HepG2 (cell line): ENCODE measurements at regions not wholly inside any gene's neighbourhood (a gene's known extent, or its start where the extent isn't known, plus 50 kb on each side); places are given as distances from the start of the nearest gene placed in this dataset.

Experiments
- ATAC-seq: fragments of 200-7000 bp; cut with Tn5 transposase; 3 replicates; pipeline ENCODE4 v1.9.1; 2020; ENCODE audit warnings: mild to moderate bottlenecking, moderate library complexity
- BruUV-seq: library from RNA; stranded (reverse); fragments of 400-500 nt; replicated peaks from 2 replicates; lab custom pipeline; 2021; lab: Mats Ljungman, UMichigan
- CTCF ChIA-PET: fragments of 300-600 bp; formaldehyde crosslinking; extraction: SDS; loops from one replicate; lab custom pipeline; 2021; ENCODE audit warnings: low total read pairs, inconsistent platforms, low intra/inter-chr PET ratio; lab: Yijun Ruan, JAX
- POLR2A ChIA-PET: fragments of 350-600 bp; sonication (Branson Sonifier 250); formaldehyde crosslinking; loops from one replicate; lab custom pipeline; 2020; ENCODE audit warnings: antibody characterized with exemption, inconsistent platforms; lab: Yijun Ruan, JAX
- DNase-seq: peaks from one replicate; pipeline ENCODE4 v3.0.0-alpha.2; 2015; ENCODE audit warnings: low spot score
- FAIRE-seq: peaks from 3 replicates; lab custom pipeline; 2011; peaks lifted over from hg19 to GRCh38; lab: Jason Lieb, UNC
- H2AFZ ChIP-seq: one replicate; pipeline ENCODE4 v1.6.1; 2011; ENCODE audit warnings: low read length, inconsistent platforms
- H3K27ac ChIP-seq: fragments of 300-600 bp; 3 replicates; pipeline ENCODE4 v1.8.0; 2011; ENCODE audit warnings: mixed run types, mild to moderate bottlenecking, mixed read lengths, low read length, inconsistent platforms; ENCODE audit not compliant: insufficient read depth; ENCODE audit errors: extremely low read length
- H3K27me3 ChIP-seq, 2 experiments: fragments of 200-600 bp in 1 of 2; 2 replicates in 1 of 2; 3 replicates in 1 of 2; pipeline versions ENCODE4 v1.6.0 to v1.8.0; 2011; ENCODE audit warnings: low read length in 2 of 2, mild to moderate bottlenecking in 2 of 2, moderate library complexity in 2 of 2, inconsistent platforms in 1 of 2; ENCODE audit not compliant: insufficient read depth in 2 of 2, control insufficient read depth in 1 of 2
- H3K36me3 ChIP-seq, 2 experiments: fragments of 200-600 bp in 1 of 2; replicated peaks in 1 of 2; 2 replicates in 1 of 2; 3 replicates in 1 of 2; pipeline versions ENCODE4 v1.5.1 to v1.8.0; 2011; ENCODE audit warnings: low read length in 2 of 2, inconsistent platforms in 1 of 2; ENCODE audit not compliant: insufficient read depth in 2 of 2, control insufficient read depth in 1 of 2
- H3K4me1 ChIP-seq: 2 replicates; pipeline ENCODE4 v1.5.1; 2012; ENCODE audit warnings: low read length, inconsistent platforms; ENCODE audit not compliant: insufficient read depth
- H3K4me2 ChIP-seq: 2 replicates; pipeline ENCODE4 v1.6.0; 2011; ENCODE audit warnings: low read depth, low read length, inconsistent platforms
- H3K4me3 ChIP-seq, 3 experiments: fragments of 200-600 bp in 1 of 3; sonication (generic), shearing (Covaris generic) in 1 of 3; replicated peaks in 1 of 3; 2 replicates each; pipeline ENCODE4 v1.5.1; 2011 to 2016; ENCODE audit warnings: low read length in 3 of 3, inconsistent platforms in 2 of 3, low read depth in 2 of 3, mild to moderate bottlenecking in 2 of 3, control low read depth in 1 of 3, mixed read lengths in 1 of 3; ENCODE audit not compliant: insufficient read depth in 1 of 3
- H3K79me2 ChIP-seq: one replicate; pipeline ENCODE4 v1.6.1; 2011; ENCODE audit warnings: low read length, inconsistent platforms; ENCODE audit not compliant: insufficient read depth
- H3K9ac ChIP-seq: 2 replicates; pipeline ENCODE4 v1.6.0; 2011; ENCODE audit warnings: mild to moderate bottlenecking, low read depth, low read length, inconsistent platforms; ENCODE audit not compliant: insufficient read depth
- H3K9me3 ChIP-seq: 2 replicates; pipeline ENCODE4 v1.5.1; 2012; ENCODE audit warnings: mild to moderate bottlenecking, low read length
- H4K20me1 ChIP-seq: 2 replicates; pipeline ENCODE4 v1.6.0; 2011; ENCODE audit warnings: inconsistent platforms, mild to moderate bottlenecking, low read length, moderate library complexity; ENCODE audit not compliant: insufficient read depth
- BRD4 ChIP-seq: sonication (generic); formaldehyde crosslinking; IDR thresholded peaks from 2 replicates; pipeline ENCODE4 v1.4.0; 2020; ENCODE audit warnings: missing genetic modification reagents
- EZH2 ChIP-seq: conservative IDR thresholded peaks from 2 replicates; pipeline ENCODE4 v1.6.1; 2012; ENCODE audit warnings: mild to moderate bottlenecking, low read depth, low read length, moderate library complexity
- NCOA2 ChIP-seq: sonication (generic); formaldehyde crosslinking; IDR thresholded peaks from 2 replicates; pipeline ENCODE4 v1.8.0; 2022; ENCODE audit warnings: inconsistent platforms
- NFAT5 ChIP-seq: sonication (generic); formaldehyde crosslinking; IDR thresholded peaks from 2 replicates; pipeline ENCODE4 v1.4.0; 2020; ENCODE audit warnings: missing genetic modification reagents
- NFIC ChIP-seq: IDR thresholded peaks from 2 replicates; pipeline ENCODE4 v1.6.1; 2012; ENCODE audit warnings: mild to moderate bottlenecking, low read length, inconsistent platforms
- PCBP2 ChIP-seq: fragments of 200-400 bp; formaldehyde crosslinking; optimal IDR thresholded peaks from 2 replicates; pipeline ENCODE3; 2018; ENCODE audit warnings: low read length, low read depth; ENCODE audit not compliant: poor library complexity, severe bottlenecking
- PRDM15 ChIP-seq: sonication (generic); formaldehyde crosslinking; IDR thresholded peaks from 2 replicates; pipeline ENCODE4 v1.4.0; 2020; ENCODE audit warnings: missing genetic modification reagents
- SAP130 ChIP-seq: IDR thresholded peaks from 2 replicates; pipeline ENCODE4 v1.6.1; 2016; ENCODE audit warnings: low read depth
- SP140L ChIP-seq: sonication (generic); formaldehyde crosslinking; IDR thresholded peaks from 2 replicates; pipeline ENCODE4 v1.4.0; 2020; ENCODE audit warnings: missing genetic modification reagents, borderline replicate concordance
- SRF ChIP-seq: IDR thresholded peaks from 2 replicates; pipeline ENCODE4 v1.6.1; 2011; ENCODE audit warnings: mild to moderate bottlenecking, low read depth, low read length, moderate library complexity
- SSRP1 ChIP-seq: IDR thresholded peaks from 2 replicates; pipeline ENCODE4 v1.6.1; 2016; ENCODE audit warnings: control low read depth
- TCF7L2 ChIP-seq: IDR thresholded peaks from 2 replicates; pipeline ENCODE4 v1.6.1; 2011; ENCODE audit warnings: mild to moderate bottlenecking, low read depth, low read length, moderate library complexity
- ZBTB43 ChIP-seq: sonication (generic); formaldehyde crosslinking; conservative IDR thresholded peaks from 2 replicates; pipeline ENCODE4 v1.4.0; 2020; ENCODE audit warnings: missing genetic modification reagents
- ZFP41 ChIP-seq: sonication (generic); formaldehyde crosslinking; IDR thresholded peaks from 2 replicates; pipeline ENCODE4 v1.4.0; 2020; ENCODE audit warnings: mild to moderate bottlenecking, missing genetic modification reagents, borderline replicate concordance
- ZNF296 ChIP-seq: sonication (generic); formaldehyde crosslinking; conservative IDR thresholded peaks from 2 replicates; pipeline ENCODE4 v1.5.0; 2020; ENCODE audit warnings: mild to moderate bottlenecking, missing genetic modification reagents
- ZNF615 ChIP-seq: sonication (generic); formaldehyde crosslinking; IDR thresholded peaks from 2 replicates; pipeline ENCODE4 v1.5.0; 2020; ENCODE audit warnings: mild to moderate bottlenecking, missing genetic modification reagents, borderline replicate concordance
- WGBS: methylation state at CpG from one replicate; pipeline ENCODE4 v1.1.6; 2017; ENCODE audit warnings: low lambda C conversion rate; 5-methylcytosine and 5-hydroxymethylcytosine counted together
- in situ Hi-C: cut with HindIII; loops from 2 replicates; pipeline ENCODE4 v1.10.0; 2017; ENCODE audit warnings: low pct_unique_long_range_greater_than_20kb; ENCODE audit not compliant: extremely low pct_ligation_motif_present
- intact Hi-C: fragments of 100-400 bp; cut with micrococcal nuclease; formaldehyde crosslinking; loops from one replicate; pipeline ENCODE4 v1.10.0; 2022; ENCODE audit not compliant: unreplicated experiment

GRCh38 chr10:3544561-3544960, 240.4 kb downstream of the KLF6 start:
- H2AFZ ChIP-seq: no peak overlapping the region
- TF ChIP-seq SRF (no peak), ZFP41 (CRISPR knock-in tag) (no peak), ZBTB43 (CRISPR knock-in tag) (no peak), ZNF296 (no peak), BRD4 (CRISPR knock-in tag) (no peak), TCF7L2 (no peak), SP140L (CRISPR knock-in tag) (no peak), SAP130 (CRISPR knock-in tag) (no peak), NFIC (no peak), EZH2 (no peak), NFAT5 (CRISPR knock-in tag) (no peak), PCBP2 (no peak), SSRP1 (CRISPR knock-in tag) (no peak), NCOA2 (no peak), ZNF615 (CRISPR knock-in tag) (no peak), PRDM15 (CRISPR knock-in tag) (no peak)

More at GRCh38 chr10:3544561-3544960, 240.4 kb downstream of the KLF6 start:
- FAIRE-seq (no peak), DNase-seq (no peak), ATAC-seq (no peak)
- Histone ChIP-seq H3K27ac (no peak overlapping the region), H3K9ac (no peak overlapping the region), H3K27me3 (peaks cover 0 to 42% of the 10 kb centered on the region in 2 experiments; a peak in 3 of 5 replicates), H3K36me3 (no peaks in the 10 kb centered on the region), H3K9me3 (no peaks in the 10 kb centered on the region), H3K4me1 (no peaks in the 10 kb centered on the region), H3K4me2 (no peak overlapping the region), H3K79me2 (no peaks in the 10 kb centered on the region), H4K20me1 (no peaks in the 10 kb centered on the region), H3K4me3 (no peak overlapping the region)
- no TSS peak for BruUV-seq
- ChIA-PET POLR2A (no interaction called here), CTCF (no interaction called here)
- in situ Hi-C loops (no loop called here), intact Hi-C loops (no loop called here)
- 0% methylated on average over 4 of the region's 4 CpGs for WGBS
